Prostate gland (tissue), 2 donors: ENCODE measurements at regions not wholly inside any gene's neighbourhood (a gene's known extent, or its start where the extent isn't known, plus 50 kb on each side); places are given as distances from the start of the nearest gene placed in this dataset.

Experiments used
- POLR2A ChIP-seq: fragments of 450-650 bp; IDR thresholded peaks from one replicate; pipeline ENCODE4 v1.6.1; 2016; ENCODE audit warnings: antibody characterized with exemption, mild to moderate bottlenecking
- POLR2AphosphoS5 ChIP-seq: sonication (generic); formaldehyde crosslinking; IDR thresholded peaks from one replicate; pipeline ENCODE4 v1.6.1; 2017; ENCODE audit warnings: antibody characterized with exemption
- TF ChIP-seq, protein P1 (sequence below), 4 experiments: fragments of 200-600 bp in 2 of 4; fragments of 450-650 bp in 2 of 4; sonication (generic) in 2 of 4; IDR thresholded peaks; 1 replicate in 3 of 4; 2 replicates in 1 of 4; pipeline ENCODE4 v1.5.1; 2016 to 2019; ENCODE audit warnings: antibody characterized with exemption in 4 of 4, mild to moderate bottlenecking in 2 of 4, moderate library complexity in 2 of 4

DNA sequence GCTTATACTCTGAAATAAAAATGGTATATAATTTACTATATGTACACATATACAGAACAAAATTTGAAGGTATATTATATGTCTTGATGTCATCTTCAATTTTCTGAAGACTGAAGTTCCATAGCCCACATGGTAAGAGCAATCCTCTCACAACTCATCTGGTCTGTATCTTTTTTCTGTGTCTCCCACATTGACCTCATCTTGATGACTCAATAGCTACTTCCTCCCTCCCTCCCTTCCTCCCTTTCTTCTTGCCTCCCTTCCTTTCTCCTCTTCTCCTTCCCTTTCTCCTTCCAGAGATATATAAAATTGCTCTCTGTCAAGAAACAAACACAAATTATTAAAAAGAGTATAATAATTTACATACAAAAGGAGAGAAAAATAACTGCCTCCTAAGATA is 268.5 kb downstream of the SQOR start:
- TF ChIP-seq, protein P1, sequence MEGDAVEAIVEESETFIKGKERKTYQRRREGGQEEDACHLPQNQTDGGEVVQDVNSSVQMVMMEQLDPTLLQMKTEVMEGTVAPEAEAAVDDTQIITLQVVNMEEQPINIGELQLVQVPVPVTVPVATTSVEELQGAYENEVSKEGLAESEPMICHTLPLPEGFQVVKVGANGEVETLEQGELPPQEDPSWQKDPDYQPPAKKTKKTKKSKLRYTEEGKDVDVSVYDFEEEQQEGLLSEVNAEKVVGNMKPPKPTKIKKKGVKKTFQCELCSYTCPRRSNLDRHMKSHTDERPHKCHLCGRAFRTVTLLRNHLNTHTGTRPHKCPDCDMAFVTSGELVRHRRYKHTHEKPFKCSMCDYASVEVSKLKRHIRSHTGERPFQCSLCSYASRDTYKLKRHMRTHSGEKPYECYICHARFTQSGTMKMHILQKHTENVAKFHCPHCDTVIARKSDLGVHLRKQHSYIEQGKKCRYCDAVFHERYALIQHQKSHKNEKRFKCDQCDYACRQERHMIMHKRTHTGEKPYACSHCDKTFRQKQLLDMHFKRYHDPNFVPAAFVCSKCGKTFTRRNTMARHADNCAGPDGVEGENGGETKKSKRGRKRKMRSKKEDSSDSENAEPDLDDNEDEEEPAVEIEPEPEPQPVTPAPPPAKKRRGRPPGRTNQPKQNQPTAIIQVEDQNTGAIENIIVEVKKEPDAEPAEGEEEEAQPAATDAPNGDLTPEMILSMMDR (IDR thresholded peaks at IDR 0.05) = no peak
- TF ChIP-seq POLR2A = no peak
- no peak for TF ChIP-seq POLR2AphosphoS5
